Esophagus squamous epithelium (tissue), 5 donors: ENCODE measurements at regions not wholly inside any gene's neighbourhood (a gene's known extent, or its start where the extent isn't known, plus 50 kb on each side); places are given as distances from the start of the nearest gene placed in this dataset.

Source experiments
- DNase-seq: peaks from one replicate; lab custom pipeline; 2025; lab: John Stamatoyannopoulos, UW
- H3K27ac ChIP-seq, 4 donors: fragments of 200-600 bp; sonication (generic); one replicate each; pipeline ENCODE4 v1.5.1; 2016 to 2019; ENCODE audit warnings: mild to moderate bottlenecking in 1 of 4
- H3K27me3 ChIP-seq, 4 donors: fragments of 200-600 bp; sonication (generic); 1 replicate in 3 of 4; 2 replicates in 1 of 4; pipeline versions ENCODE4 v1.5.1 to v1.6.0; 2017 to 2021; ENCODE audit warnings: antibody characterized with exemption in 1 of 4
- H3K36me3 ChIP-seq, 3 donors: fragments of 200-600 bp; sonication (generic); one replicate each; pipeline ENCODE4 v1.5.1; 2016 to 2019
- H3K4me1 ChIP-seq, 3 donors: fragments of 200-600 bp; sonication (generic); one replicate each; pipeline ENCODE4 v1.5.1; 2017 to 2019
- H3K4me3 ChIP-seq, 4 donors: fragments of 200-600 bp; sonication (generic); 1 replicate in 3 of 4; 2 replicates in 1 of 4; pipeline ENCODE4 v1.5.1; 2016 to 2019; ENCODE audit warnings: mild to moderate bottlenecking in 2 of 4, moderate library complexity in 1 of 4
- H3K9me3 ChIP-seq, 3 donors: fragments of 200-600 bp; sonication (generic); one replicate each; pipeline ENCODE4 v1.5.1; 2016 to 2019
- POLR2A ChIP-seq, 4 donors: fragments of 450-650 bp; IDR thresholded peaks; one replicate each; pipeline ENCODE4 v1.6.1; 2017; ENCODE audit warnings: antibody characterized with exemption in 4 of 4, mild to moderate bottlenecking in 4 of 4, moderate library complexity in 3 of 4
- WGBS, 2 donors: methylation state at CpG; one replicate each; pipeline ENCODE4 v1.1.5; 2018; 5-methylcytosine and 5-hydroxymethylcytosine counted together
- intact Hi-C: fragments of 100-400 bp; cut with DNase I; formaldehyde crosslinking; loops from one replicate; pipeline ENCODE4 v1.15.0; 2022
- TF ChIP-seq, protein P1 (sequence below), 6 experiments: fragments of 450-650 bp in 4 of 6; fragments of 200-600 bp in 2 of 6; sonication (generic) in 2 of 6; IDR thresholded peaks; one replicate each; pipeline ENCODE4 v1.5.1; 2016 to 2019; ENCODE audit warnings: antibody characterized with exemption in 6 of 6, mild to moderate bottlenecking in 4 of 6, moderate library complexity in 4 of 6
- donor health status: DM: yes; HTN: yes; CAD: no.

DNA sequence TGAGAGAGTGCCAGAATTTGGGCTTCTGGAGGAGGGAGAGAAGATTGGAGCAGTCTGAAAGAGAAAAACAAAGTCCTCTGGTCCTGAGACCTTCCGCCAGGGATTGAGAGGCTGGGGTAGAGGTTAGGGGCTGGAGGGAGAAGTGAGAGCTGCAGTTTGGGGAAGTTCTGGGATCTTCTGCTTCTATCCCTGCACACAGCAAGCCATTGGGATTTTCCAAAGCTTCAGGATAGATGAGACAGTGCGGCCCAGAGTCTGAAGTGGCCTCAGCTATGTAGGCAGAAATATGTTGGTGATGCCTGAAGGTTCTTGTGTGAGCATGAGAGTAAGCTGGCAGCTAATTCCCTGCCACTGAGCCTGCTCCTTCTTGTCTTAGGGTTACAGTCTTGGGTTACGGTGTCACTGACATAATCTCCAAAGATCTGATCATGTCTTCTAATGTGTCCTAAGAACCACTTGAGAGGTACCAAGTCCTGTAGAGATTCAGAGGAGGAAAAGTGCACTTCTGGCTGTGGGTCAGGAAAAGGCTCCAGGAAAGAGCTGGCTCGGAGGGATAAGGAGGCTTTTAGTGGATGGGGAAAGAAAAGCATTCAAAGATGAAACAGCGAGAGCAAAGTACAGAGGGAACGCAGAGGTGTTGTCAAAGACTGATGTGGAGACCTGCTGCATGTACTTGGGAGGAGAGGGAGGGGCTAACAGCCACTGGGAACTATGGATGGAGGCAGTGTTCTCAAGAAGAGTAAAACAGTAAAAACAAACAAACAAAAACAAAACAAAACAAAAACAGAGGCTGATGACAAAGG is 131.1 kb upstream of the MYLIP start:
- H3K4me1 ChIP-seq: peaks cover 0 to 10% (median 0%) of the 10 kb centered on the region in 3 donors
- intact Hi-C loops: no loop called here
- DNase-seq: no peak
- no peak overlapping the region for H3K27ac ChIP-seq
- 80 to 84% methylated on average over 5 to 6 of the region's 6 CpGs for WGBS, 2 donors
- H3K27me3 ChIP-seq: no peaks in the 10 kb centered on the region
- no peak overlapping the region for H3K4me3 ChIP-seq
- H3K36me3 ChIP-seq: no peaks in the 10 kb centered on the region
- no peaks in the 10 kb centered on the region for H3K9me3 ChIP-seq
- TF ChIP-seq, protein P1, sequence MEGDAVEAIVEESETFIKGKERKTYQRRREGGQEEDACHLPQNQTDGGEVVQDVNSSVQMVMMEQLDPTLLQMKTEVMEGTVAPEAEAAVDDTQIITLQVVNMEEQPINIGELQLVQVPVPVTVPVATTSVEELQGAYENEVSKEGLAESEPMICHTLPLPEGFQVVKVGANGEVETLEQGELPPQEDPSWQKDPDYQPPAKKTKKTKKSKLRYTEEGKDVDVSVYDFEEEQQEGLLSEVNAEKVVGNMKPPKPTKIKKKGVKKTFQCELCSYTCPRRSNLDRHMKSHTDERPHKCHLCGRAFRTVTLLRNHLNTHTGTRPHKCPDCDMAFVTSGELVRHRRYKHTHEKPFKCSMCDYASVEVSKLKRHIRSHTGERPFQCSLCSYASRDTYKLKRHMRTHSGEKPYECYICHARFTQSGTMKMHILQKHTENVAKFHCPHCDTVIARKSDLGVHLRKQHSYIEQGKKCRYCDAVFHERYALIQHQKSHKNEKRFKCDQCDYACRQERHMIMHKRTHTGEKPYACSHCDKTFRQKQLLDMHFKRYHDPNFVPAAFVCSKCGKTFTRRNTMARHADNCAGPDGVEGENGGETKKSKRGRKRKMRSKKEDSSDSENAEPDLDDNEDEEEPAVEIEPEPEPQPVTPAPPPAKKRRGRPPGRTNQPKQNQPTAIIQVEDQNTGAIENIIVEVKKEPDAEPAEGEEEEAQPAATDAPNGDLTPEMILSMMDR (IDR thresholded peaks at IDR 0.05): no peak
- no peak for TF ChIP-seq POLR2A (IDR thresholded peaks at IDR 0.05)

DNA sequence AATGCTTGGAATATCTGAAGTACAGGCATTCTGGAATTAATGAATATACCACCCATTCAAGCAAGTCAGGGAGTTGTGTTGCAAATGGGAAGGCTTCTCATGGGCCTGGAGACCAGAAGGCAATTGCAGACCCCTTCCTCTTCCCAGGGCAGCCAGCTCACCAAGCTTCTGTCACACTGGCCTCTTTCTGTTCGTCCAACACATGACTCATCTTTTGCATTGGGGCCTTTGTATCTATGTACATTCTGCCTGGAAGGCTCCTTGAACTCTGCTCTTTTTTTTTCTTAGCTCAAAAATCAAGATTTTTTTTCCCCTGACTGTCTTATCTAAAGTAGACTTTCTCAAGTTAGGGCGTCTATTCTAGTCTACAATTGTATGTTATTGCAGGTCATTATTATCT is 132.9 kb upstream of the MYLIP start:
- Histone ChIP-seq H3K27ac (peak overlapping the region in 1 of 4 donors; percentile 0), H3K36me3 (no peaks in the 10 kb centered on the region), H3K4me3 (no peak overlapping the region), H3K4me1 (peaks cover 0 to 10% (median 0%) of the 10 kb centered on the region in 3 donors), H3K27me3 (no peaks in the 10 kb centered on the region), H3K9me3 (no peaks in the 10 kb centered on the region)
- intact Hi-C loops: no loop called here
- DNase-seq: no peak
- TF ChIP-seq, protein P1 (IDR thresholded peaks at IDR 0.05): no peak
- no peak for TF ChIP-seq POLR2A (IDR thresholded peaks at IDR 0.05)
- WGBS, 2 donors: 50 to 64% methylated on average over 2 of the region's 2 CpGs

DNA sequence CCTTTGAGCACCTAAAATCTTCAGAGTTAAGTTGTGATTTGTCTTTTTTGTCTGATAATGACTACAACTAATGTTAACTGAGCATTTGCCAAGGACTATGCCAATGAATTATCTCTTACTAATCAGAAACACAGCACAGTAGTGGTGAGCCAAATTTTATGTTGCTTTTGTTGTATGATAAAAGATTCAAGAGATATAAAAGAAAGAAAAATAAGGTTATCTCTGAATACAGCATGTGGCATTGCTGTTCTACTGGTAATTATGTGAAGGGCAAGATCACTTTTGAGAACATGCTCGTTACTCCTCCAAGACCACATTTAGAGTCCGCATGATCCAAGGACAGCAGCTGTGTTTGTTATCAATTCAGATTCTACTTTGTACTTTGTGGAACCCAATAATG is 133.4 kb upstream of the MYLIP start:
- 82 to 87% methylated on average over 2 of the region's 2 CpGs for WGBS, 2 donors
- H3K4me1 ChIP-seq: peaks cover 0 to 10% (median 0%) of the 10 kb centered on the region in 3 donors
- intact Hi-C loops: no loop called here
- no peak overlapping the region for H3K4me3 ChIP-seq
- no peaks in the 10 kb centered on the region for H3K36me3 ChIP-seq
- TF ChIP-seq, protein P1 (IDR thresholded peaks at IDR 0.05): no peak
- TF ChIP-seq POLR2A (IDR thresholded peaks at IDR 0.05): no peak
- DNase-seq: no peak
- H3K9me3 ChIP-seq: no peaks in the 10 kb centered on the region
- H3K27me3 ChIP-seq: no peaks in the 10 kb centered on the region
- peak overlapping the region in 1 of 4 donors; percentile 0 for H3K27ac ChIP-seq

DNA sequence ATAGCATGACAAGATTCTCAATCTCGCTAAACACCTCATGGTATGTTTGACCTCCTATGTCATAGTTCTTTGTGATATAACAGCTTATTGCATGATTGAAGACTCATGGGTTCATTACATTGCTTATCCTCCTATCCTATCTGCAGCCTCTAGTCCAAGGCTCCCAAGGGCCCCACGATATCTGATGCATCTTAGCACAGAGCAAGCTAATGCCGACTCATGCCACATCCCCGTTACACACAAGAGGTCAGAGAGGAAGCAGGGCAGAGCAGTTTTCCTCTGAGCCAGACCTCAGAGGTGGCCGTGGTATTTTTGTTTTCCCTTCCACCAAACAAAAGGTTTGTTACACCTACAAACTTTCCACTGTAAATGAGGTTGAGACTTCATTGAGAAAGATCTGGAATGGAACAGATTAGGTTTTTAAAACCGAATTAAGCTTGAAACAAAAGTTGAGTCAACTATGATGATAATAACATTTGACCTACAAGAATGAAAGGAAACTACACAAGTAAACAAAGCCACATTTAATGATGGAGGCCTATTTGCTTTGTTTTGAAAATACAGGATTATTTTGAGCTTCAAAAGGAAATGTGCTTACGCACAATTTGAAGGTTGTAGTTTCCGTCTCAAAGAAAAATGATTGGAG is 133.9 kb upstream of the MYLIP start:
- TF ChIP-seq POLR2A (IDR thresholded peaks at IDR 0.05): no peak
- TF ChIP-seq, protein P1 (IDR thresholded peaks at IDR 0.05): no peak
- intact Hi-C loops: no loop called here
- Histone ChIP-seq H3K4me3 (no peak overlapping the region), H3K36me3 (no peaks in the 10 kb centered on the region), H3K4me1 (peaks cover 0 to 10% (median 0%) of the 10 kb centered on the region in 3 donors), H3K27me3 (no peaks in the 10 kb centered on the region), H3K27ac (no peak overlapping the region), H3K9me3 (no peaks in the 10 kb centered on the region)
- no peak for DNase-seq
- WGBS, 2 donors: 64 to 67% methylated on average over 5 to 8 of the region's 8 CpGs

DNA sequence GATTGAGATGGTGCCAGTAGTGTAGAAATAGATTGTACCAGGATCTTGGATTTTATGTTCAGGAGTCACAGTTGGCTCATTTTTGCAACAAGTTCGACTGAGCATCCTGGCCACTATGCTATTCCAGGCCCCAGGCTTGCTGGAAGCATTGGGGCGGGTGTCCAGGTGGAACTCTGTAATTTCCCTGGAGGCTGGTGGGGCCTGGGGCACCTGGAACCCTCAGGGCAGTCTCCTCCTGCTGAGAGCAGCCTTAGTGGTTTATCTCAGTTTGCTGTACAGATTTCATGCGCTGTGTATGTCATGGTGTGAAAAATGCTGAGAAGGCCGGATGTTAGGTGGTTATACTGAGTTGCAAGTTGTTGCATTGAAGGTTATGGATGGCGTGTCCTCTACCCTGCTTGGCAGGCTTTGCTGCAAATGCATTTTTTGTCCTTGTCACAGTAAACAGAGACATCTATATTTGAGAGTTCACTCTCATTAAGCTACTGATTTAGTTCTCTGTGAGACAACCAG is 135.1 kb upstream of the MYLIP start:
- Histone ChIP-seq H3K27me3 (no peaks in the 10 kb centered on the region), H3K4me3 (no peak overlapping the region), H3K4me1 (peaks cover 0 to 10% (median 0%) of the 10 kb centered on the region in 3 donors), H3K9me3 (no peaks in the 10 kb centered on the region), H3K27ac (no peak overlapping the region), H3K36me3 (no peaks in the 10 kb centered on the region)
- no peak for TF ChIP-seq POLR2A (IDR thresholded peaks at IDR 0.05)
- TF ChIP-seq, protein P1 (IDR thresholded peaks at IDR 0.05): no peak
- intact Hi-C loops: no loop called here
- WGBS, 2 donors: 88 to 96% methylated on average over 4 to 5 of the region's 5 CpGs
- no peak for DNase-seq
